ENCODE measurements at regions not wholly inside any gene's neighbourhood (a gene's known extent, or its start where the extent isn't known, plus 50 kb on each side); places are given as distances from the start of the nearest gene placed in this dataset.

DNA sequence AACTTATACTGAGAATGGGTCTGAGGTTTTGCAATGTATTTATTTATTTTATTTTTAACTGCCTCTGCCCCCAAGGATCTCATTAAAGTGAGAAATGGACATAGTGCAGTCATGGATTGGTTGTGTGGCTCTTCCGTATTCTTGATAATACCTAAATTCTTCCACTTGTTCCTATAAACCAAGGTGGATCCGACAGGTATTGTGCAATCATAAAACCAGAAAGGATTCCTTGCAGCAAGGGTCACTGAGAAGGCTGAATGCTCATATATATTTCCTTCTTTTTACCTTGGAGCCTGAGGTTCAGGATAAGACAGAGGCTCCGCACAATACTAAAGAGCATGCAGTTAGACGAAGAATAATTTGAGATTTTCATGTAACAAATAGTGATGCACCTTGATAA lies 826.0 kb upstream of the SOX11 start:
- TF ChIP-seq CTCF (IDR thresholded peaks at IDR 0.05; ENCODE audit: insufficient read depth, low read depth, low read length, missing control alignments), result no peak
- H3K4me3 ChIP-seq (ENCODE audit: low read length), result no peak overlapping the region
- DNase-seq (ENCODE audit: low read depth), result no peak

DNA sequence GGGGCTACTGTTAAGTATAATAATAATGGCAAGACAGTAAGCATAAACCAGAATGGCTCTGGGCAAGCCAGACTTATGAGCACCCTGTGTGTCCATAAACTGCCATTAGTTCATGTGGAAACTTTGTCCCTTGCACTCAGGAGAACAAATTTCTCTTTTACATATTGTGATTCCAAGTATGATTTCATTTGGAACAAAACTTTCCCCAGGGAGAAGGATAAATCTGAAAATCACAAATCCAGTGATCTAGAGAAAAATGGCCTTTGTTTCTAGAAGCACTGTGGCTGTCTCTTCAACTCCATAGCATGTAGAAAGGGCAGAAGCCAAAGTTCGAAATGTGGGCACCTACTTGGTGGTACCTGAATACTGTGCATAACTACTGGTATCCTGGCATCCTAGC lies 823.7 kb upstream of the SOX11 start:
- no peak for TF ChIP-seq CTCF (IDR thresholded peaks at IDR 0.05; ENCODE audit: insufficient read depth, low read depth, low read length, missing control alignments)
- H3K4me3 ChIP-seq (ENCODE audit: low read length), result no peak overlapping the region
- DNase-seq (ENCODE audit: low read depth), result no peak

- TF ChIP-seq CTCF (IDR thresholded peaks at IDR 0.05; ENCODE audit: insufficient read depth, low read depth, low read length, missing control alignments), result no peak
- H3K4me3 ChIP-seq (ENCODE audit: low read length), result no peak overlapping the region
- no peak for DNase-seq (ENCODE audit: low read depth)
Observed at GRCh38 chr2:4869154-4869553, 823.0 kb upstream of the SOX11 start.

- H3K4me3 ChIP-seq (ENCODE audit: low read length), result no peak overlapping the region
- no peak for TF ChIP-seq CTCF (IDR thresholded peaks at IDR 0.05; ENCODE audit: insufficient read depth, low read depth, low read length, missing control alignments)
- no peak for DNase-seq (ENCODE audit: low read depth)
Observed at GRCh38 chr2:4873364-4873763, 818.8 kb upstream of the SOX11 start.

DNA sequence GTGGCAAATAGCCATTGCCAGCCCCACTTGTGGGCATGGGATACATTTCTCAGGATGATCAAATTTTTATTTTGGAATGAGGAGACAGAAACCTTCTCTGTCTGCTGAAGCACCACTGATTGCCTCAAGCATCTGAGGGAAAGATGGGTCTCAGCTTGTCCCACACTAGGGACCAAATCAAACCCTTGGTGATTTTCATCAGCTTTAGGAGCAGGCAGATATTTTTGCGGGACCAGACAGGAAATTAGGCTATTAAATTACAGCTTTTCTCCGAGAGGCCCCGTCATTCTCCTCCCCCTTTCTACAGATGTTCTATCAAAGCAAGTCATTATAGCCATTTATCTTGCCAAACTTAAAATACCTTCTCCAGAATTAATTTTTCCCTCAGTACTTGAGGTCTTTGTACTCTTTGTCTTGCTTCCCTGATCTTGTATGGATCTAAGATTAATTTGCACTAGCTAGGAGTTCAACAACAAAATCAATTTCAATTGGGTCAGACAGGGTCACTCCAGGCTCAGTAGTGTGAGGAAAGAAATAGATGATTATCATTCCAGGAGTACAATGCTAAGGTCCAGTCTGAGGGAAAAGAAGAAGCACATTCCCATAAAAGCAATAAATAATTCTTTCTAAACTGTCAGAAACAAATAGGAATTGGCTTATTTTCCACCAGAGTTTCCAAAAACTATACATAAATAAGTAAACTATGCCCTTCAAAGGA lies 818.1 kb upstream of the SOX11 start:
- DNase-seq (ENCODE audit: low read depth), result no peak

DNA sequence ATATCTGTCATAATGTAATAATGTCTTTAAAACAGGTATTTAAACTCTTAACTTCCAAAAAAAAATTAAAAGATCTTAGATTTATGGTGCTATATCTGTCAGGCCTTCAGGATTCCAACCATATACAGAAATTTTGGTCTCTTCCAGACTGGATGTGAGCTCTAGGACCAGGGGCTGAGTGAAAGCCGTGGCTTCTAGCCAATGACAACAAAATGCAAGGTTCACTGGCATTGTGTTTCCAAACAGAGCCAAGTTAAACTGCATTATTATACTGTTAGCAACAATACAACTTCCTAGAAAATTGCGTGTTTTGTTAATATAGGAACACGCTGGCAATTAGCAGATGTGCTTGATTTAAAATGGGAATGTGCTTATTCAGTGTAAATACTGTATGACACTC lies 809.8 kb upstream of the SOX11 start:
- no peak for TF ChIP-seq CTCF (IDR thresholded peaks at IDR 0.05; ENCODE audit: insufficient read depth, low read depth, low read length, missing control alignments)
- no peak for DNase-seq (ENCODE audit: low read depth)
- H3K4me3 ChIP-seq (ENCODE audit: low read length), result no peak overlapping the region

More for the DNA sequence above, 818.1 kb upstream of the SOX11 start:
- H3K4me3 ChIP-seq (ENCODE audit: low read length), result no peak overlapping the region
- no peak for TF ChIP-seq CTCF (IDR thresholded peaks at IDR 0.05; ENCODE audit: insufficient read depth, low read depth, low read length, missing control alignments)

- no peak for DNase-seq (ENCODE audit: low read depth)
- TF ChIP-seq CTCF (IDR thresholded peaks at IDR 0.05; ENCODE audit: insufficient read depth, low read depth, low read length, missing control alignments), result no peak
- H3K4me3 ChIP-seq (ENCODE audit: low read length), result no peak overlapping the region
Observed at GRCh38 chr2:4882941-4883340, 809.2 kb upstream of the SOX11 start.

All from epithelial cell of esophagus (primary cell).